Middle frontal gyrus (tissue), 1 donor: ENCODE measurements at regions not wholly inside any gene's neighbourhood (a gene's known extent, or its start where the extent isn't known, plus 50 kb on each side); places are given as distances from the start of the nearest gene placed in this dataset.
"Not testable (repeated sequence)": the region's sequence is repeated elsewhere in the genome, so short reads cannot be mapped to it uniquely, and the experiment has no call there.

Source experiments
- DNase-seq: peaks from one replicate; pipeline ENCODE4 v3.0.0-alpha.2; 2015; ENCODE audit warnings: low spot score; ENCODE audit errors: extremely low spot score

DNA sequence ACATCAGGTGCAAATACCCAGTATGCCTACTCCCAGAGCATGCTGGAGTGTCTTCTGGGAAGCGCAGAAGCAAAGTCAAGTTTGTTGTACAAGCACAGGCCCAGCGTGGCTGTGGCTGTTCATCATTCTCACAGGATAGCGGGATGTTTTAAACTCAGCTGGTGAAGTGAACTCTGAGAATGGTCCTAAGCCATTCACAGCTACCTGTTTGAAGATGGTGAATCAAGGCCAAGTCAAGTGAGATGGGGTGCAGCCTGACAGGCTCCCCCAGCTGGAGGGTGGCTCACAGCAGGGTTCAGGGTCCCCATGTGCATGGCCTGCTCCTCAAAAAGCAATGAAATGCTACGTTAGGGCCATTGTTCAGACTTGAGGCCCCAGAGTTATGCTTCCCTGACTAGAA lies 304.7 kb upstream of the FOXQ1 start:
- DNase-seq, result no peak

DNA sequence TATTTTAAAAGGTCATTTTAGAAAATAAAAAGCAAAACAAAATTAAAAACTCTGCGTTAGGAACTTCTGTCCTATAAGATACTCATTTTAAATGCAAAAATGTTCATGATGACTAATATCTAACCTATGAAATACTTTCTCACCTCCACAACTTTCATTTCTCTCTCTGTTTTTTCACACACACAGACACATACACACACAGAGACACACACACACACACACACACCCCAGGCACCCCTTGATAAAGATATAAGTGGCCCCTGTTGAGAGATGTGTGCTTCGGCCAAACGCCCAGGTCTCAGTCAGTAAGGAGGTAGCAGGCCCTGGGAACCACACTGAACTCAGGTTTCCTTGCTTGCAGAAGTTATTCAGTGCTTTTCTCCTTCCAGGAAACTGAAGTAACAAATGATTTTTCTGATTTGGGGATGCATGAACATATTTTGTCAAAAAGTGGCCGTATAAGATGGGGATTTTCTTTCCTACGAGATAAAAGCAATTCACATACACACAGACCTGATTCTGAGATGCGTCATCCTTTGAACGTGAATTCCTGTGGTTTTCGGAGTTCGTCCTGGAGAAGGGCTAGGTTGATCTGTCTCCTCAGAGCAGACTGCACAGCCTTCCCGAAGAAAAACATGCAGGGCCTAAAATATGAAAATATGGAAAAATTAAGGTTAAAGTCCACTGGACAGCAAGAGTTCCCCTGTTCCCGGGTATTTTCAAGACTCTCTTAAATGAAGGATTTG lies 306.8 kb upstream of the FOXQ1 start:
- no peak for DNase-seq

DNA sequence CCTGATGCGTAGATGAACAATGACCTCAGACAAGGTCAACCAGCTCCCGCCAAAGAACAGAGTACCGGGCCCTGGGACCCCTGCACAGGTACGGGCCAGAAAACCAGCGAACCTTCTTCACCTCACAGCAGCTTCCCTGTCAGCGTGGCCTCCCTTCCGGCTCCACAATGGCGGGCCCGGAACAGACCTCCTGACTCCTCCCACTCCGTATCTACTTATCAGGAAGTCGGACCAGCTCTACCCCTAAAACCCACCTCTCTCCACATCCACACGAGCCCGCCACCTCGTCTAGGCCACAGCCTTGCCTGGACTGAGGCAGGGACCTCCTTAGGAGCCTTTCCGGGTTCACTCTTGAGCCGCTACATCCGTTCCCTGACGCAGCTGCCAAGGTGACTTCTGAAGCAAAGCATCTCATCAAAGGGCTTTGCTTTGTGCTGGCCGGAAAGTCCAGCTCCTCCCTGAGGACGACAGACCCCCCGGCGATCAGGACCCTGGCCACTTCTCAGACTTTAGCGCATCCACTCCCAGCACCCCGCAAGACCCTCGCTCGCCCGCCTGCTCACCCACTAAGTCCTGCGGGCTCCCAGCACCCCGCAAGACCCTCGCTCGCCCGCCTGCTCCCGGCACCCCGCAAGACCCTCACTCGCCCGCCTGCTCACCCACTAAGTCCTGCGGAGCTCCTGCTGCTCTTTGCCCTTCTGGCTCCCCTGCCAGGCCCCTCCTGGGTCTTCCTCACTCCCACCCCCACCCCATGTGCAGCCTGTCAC lies 308.3 kb upstream of the FOXQ1 start:
- DNase-seq, result no peak

DNA sequence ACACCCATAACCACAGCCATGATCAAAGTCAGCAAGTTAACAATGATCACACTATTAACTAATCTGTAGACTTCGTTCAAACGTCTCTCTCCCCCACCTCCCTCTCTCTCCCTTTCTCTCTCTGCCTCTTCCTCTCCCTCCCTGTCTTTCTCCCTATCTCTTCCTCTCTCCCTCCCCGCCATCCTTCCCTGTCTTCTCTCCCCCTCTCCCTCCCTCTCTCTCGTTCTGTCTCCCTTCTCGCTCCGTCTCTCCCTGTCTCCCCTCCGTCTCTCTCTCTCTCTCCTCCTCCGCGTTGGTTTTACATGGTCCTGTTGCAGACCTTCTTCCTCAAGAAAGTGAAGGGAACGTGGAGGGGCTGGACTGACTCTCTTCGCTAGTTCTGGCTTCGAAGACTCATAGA lies 308.9 kb upstream of the FOXQ1 start:
- DNase-seq, result no peak

DNA sequence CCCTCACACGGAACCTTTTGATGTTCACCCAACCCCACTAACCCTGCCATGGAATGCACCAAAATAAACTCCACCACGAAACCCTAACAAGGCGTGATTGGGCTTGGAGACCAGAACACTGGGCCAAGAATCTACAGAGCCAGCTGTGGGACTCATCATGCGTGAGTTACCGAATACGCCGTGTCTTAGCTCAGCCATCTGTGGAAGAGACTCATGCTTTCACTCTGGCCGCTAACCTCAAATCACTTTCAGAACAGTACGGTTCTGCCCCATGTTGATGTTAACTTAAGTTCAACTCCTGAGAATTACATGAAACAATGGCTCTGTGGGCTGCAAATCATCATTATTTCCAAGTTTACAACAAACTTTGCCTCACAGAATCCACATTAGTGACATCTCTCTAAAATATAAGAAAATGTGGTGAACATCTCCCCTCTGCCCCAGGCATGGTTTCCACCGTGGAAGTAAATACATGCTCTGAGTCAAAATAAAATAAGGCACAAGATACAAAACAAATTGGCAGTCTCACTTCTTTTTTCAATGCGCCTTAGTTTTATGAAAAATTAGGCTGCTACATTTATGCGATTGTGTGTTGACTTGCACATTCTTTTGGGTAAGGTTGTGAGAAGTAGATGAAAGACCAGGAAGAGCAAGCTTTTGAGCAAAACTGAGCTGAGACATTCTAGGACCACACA lies 308.9 kb upstream of the EXOC2 start:
- no peak for DNase-seq

DNA sequence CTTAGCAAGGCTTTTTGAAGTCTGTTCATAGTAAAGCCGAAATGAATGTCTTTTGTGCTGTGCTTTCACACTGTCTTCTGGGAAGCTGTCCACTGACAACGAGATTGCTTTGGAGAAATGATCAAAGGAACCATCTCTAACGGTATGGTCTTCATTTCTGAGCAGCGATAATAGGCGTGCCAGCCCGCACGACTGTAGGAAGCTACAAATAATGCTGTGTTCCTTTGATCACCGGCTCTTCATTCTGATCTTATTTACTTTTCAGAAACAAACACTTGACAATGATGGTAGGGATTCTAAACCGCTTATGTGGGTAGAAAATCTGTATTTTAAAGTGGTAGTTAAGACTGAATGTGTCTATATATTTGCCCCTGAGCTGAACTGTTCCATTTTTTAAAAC lies 306.6 kb upstream of the EXOC2 start:
- DNase-seq, result no peak

DNA sequence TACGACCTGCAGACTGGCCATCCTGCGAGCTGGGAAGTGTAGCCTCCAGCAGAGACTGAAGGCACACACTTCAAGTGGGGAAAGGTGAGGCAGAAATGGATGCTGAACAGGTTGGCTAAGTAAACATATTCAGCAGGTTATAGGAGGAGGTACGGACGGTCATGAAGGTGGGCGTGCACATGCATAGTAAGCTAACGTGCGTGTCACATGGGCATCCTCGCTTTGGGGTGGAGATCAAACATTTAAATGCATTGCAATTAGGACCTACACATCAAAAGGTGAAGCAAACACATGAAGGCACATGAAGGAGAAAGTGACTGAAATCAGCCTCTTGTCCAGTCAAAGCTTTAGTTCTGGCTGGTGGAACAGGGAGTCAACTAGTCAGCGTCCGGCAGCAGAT lies 305.6 kb upstream of the EXOC2 start:
- no peak for DNase-seq

DNA sequence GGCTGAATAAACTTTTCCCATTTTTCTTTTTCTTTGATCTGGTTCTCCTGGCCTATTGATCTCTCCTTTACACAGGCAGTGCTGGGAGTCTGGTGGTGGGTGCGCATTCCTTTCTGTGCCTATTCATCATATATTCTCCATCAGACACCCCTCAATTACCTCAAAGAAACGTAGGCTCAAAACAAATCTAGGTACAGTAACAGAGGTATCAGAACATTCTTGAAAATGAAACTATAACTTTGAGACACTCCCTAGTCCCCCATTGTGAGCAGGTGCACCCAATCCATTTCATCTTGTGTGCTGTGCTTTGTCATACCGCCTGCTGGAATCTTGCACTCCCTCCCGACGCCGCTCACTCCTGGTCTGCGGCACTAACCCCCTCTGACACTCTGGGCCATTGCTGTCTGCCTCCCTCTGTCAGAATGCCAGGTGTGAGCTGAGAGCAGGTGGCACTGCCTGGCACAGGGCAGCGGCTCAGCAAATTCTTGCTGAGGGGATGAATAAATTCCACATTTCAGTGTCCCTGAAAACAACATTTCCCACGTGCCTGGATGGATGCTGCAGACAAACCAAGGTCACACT lies 303.4 kb upstream of the EXOC2 start:
- DNase-seq, result no peak

DNA sequence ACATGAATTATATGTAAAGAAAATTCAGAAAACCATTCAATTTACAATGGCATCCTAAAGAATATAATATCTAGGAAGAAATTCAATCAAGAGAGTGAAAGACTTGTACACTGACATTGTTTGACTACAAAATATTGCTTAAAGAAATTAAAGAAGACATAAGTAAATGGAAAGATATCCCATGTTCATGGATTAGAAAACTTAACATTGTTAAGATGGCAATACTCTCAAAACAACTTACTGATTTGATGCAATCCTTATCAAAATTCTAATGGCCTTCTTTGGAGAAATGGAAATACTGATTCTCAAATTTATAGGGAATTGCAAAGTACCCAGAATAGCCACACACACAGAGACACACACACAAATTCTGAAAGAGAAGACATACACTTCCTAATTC lies 298.3 kb upstream of the EXOC2 start:
- DNase-seq, result no peak

DNA sequence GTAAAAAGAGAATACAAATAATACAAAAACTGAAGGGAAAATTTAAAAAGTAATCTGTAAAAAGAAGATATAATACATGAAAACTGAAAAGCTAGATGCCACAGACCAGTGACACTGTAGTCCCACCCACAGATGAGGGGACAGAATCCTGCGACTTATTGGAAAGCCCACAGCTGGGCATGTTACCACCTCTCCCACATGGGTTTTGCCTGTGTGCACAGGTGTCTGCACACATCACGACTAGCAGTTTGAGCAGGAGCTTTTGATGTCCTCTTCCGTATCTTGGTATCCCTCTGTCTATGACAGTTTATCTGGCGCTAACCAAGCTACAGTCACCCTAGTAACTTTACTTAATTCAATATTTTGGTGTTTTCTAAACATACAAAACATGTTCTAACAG lies 291.1 kb upstream of the EXOC2 start:
- DNase-seq, result no peak

DNA sequence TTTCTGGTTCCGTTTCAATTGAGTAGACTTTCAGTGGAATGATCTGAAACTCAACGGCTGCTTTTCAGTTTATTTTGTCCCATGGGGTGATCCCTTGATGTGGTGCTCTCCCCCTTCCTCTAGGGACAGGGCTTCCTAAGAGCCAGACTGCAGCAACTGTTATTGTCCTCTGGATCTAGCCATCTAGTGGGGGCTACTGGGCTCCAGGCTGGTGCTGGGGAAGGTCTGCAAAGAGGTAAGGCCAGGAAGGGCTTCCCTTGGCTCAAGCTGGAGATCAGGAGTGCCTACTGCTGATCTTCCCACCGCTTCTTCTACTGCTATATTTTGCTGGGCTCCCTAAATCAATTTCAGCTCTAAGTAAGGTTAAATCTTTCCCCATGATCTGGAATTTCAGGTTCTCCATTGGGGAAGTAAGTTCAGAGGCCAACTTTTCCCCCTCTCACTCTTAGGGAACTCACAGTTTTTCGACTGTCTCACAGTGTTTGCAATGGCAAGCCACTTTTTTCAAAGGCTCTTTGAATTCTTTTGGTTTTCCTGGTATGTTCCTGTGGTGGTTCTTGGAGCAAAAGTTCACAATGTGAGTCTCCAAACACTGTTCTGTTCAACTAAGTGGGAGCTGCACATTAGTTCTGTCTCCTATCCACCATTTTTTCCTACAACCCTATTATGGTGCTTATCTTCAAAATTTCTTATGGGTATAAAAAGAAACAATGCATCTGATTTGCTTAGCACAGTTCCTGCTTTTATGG lies 286.2 kb upstream of the EXOC2 start:
- DNase-seq, result no peak

DNA sequence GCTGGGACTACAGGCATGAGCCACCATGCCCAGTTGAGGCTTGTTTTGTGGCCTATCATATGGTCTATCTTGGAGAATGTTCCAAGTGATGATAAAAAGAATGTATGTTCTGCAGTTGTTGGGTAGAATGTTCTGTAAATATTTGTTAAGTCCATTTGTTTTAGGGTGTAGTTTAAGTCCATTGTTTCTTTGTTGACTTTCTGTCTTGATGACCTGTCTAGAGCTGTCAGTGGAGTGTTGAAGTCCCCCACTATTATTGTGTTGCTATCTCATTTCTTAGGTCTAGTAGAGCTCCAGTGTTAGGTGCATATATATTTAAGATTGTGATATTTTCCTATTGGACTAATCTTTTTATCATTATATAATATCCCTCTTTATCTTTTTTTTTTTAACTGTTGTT lies 284.3 kb upstream of the EXOC2 start:
- DNase-seq, result not testable (repeated sequence)

DNA sequence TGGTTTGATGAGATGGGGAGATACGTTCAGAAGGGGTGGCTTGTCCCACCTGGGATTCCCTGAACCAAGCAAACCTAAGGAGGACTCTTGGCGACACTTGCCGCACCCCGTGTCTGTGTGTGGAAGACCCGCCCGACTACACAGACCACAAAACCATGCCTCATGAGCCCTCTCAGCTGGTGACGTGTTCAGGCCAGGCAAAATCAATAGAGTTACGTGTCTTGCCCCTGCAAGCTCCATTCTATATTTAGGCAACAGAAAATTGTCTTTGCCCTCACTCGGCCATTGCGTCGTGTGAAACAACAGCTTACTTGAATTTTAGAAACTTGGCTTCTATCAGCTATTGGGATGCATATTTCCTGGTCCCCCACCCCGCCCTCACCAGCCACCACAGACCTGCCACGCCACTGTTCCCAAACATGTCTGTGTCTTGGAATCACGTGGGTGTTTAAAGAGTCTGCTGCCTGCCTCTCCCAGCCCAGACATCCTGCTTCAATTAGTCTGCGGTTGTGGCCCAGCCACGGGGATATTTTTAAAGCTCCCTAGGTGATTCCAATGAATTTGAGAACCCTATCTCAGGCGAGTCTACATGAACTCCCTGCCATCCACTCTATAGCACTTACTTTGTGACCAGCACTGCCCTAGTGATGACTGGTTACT lies 279.2 kb upstream of the EXOC2 start:
- DNase-seq, result no peak

DNA sequence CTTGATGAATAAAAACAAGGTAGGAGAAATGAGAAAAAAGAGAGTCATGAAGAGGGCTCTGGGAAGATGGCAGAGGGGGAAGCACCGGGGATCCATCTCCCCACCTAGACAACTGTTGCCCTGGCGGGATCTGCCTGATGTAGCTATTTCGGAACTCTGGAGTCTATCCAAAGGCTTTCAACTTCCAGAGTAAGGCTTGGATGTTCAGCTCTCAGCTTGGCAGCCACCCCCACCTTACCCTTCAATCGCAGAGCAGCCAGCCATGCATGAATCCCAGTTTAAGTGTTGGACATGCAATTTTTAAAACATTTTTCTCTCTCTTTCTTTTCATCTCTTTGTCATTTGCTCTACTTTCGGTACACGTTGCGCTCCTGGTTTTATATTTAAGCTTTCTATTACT lies 275.9 kb upstream of the EXOC2 start:
- peak; percentile 5 for DNase-seq

DNA sequence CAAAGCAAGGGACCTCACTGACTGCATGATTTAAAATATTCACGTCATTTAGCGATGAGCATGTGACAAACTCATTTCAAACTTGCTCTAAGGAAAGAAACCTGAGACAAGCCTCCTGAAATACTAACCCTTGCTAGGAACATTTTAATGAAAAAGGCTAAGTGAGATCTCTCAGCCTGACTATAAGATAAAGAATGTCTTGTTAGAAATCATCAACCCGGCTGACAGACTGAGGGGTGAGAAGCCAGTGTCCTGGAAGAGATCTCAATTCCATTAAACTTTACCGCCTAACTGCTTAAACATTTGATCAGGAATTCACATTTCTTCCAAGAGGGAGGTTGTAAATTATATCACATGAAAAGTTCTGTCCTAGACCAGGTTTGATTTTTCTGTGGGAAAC lies 274.8 kb upstream of the EXOC2 start:
- DNase-seq, result no peak

DNA sequence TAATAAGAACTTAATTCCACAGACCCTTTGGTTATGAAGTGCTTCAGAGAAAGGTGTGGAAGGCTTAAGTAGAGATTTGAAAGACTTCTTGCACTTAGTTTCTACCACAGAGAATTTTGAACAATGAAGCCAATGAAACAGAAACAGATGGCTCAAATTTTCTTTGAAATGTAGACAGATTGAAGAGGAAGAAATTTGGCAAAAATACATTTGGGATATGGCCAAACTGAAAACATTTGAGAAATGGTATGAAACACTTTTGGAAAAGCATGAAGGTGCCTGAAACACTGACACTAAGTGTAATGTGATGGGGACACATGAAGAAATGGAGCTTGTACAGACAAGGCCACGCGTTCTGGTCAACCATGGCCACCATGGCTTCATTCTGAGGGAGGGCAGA lies 272.4 kb upstream of the EXOC2 start:
- DNase-seq, result peak; percentile 7

DNA sequence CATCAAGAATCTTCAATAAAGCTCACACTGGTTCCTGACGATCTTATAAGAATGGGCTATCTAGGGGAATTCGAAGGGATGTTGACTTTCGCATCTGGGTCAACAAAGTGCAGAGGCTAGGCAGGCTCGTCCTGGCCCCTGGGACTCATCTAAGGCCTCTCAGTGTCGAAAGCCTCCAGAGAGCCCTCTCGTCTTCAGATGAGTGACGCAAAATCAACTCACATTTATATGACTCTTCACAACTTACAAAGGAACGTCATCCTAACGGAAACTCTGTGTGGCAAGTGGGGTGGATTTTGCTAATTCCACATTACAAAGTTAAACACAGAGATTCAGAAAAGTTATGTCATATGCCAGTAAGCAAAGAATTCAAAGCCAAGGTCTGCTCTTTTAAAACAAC lies 270.5 kb upstream of the EXOC2 start:
- no peak for DNase-seq

DNA sequence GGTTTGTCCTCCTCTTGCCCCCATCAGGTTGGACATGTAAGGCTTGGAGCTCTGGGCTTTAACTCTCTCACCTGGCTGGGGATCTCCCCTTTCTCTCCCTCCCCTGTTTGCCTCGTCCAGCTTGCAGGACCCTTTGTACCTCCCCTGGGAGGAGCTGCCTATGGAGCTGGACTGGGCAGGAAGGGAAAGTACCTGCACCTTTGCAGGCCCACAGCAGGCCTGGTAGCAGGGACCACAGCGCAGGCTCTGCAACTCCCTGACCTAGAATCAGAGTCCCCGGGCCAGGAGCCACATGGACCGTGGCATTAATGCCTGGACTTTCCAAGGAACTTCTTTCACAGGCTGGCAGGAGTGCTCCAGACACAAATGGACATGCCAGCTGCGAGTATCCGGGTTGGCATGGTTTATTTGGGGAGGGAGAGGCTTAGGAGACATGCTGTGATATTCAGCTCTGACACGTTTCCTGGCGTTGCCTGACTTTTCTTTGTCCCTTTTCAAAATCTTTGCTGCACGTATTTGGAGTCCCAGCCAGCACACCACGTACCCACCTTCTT lies 268.5 kb upstream of the EXOC2 start:
- DNase-seq, result no peak

DNA sequence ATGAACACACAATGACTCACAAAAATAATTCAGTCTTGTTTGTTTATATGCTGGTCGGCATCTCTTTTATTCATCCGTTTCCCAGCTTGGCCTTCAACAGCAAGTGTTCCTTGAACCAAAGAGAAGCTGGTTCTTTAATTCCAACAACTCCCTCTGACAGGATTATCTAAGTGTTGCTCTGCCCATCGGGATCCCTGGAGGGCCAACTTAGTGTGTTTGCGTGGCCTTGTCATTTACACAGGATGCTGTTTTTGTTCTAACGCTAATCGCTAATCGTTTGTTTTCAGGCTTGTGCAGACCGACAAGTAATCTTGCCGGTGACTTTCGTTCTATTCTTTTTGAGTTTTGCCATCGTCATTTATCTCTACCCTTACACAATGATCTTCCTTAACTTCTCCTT lies 267.4 kb upstream of the EXOC2 start:
- DNase-seq, result no peak

DNA sequence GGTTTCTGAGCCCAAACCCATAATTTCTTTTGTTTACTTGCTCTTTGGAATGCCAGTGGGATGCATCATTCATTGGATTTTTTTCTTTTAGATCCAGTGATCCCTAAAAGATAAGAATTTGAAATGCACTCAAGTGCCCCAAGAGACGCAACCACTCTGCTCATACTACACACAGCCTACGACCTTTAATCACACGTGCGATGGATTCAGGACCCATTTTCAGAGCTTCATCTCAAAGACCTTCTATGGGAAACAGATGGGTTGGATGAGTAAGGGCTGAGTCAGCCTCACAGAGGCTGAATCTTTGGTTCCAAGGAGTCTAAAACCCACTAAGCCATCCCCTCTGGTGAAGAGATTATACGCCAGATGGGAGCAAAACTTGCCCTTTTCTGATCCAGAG lies 265.5 kb upstream of the EXOC2 start:
- DNase-seq, result no peak
